ENCODE measurements at regions not wholly inside any gene's neighbourhood (a gene's known extent, or its start where the extent isn't known, plus 50 kb on each side); places are given as distances from the start of the nearest gene placed in this dataset.

GRCh38 chr12:94026596-94026995, 121.8 kb upstream of the PLXNC1 start:
- no peak overlapping the region for H3K4me3 ChIP-seq (ENCODE audit: low read depth, low read length)
- TF ChIP-seq CTCF (IDR thresholded peaks at IDR 0.05; ENCODE audit: low read depth, low read length, missing control alignments) = no peak
- DNase-seq (ENCODE audit: low read depth) = no peak

- H3K4me3 ChIP-seq (ENCODE audit: low read depth, low read length) = no peak overlapping the region
- no peak for DNase-seq (ENCODE audit: low read depth)
- no peak for TF ChIP-seq CTCF (IDR thresholded peaks at IDR 0.05; ENCODE audit: low read depth, low read length, missing control alignments)
These were observed 120.8 kb upstream of the PLXNC1 start for GRCh38 chr12:94027561-94027960.

DNA sequence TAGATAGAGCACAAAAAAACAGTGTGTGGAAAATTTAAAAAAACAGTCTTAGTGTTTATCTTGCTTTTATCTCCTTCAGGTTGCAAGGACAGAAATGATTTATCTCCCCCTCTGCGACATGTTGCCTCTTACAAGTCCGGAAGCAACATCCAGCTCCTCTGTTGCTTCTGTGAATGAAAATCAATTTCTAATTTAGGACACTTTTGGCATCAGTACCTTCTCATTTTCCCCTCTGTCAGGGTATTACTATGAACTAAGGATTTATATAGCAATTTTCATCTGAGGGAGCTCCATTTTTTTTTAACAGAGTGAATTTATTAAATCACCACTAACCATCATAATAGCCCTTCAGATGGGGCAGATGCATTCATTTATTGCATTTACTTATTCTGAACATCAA, 116.6 kb upstream of the PLXNC1 start:
- DNase-seq (ENCODE audit: low read depth) = no peak
- no peak for TF ChIP-seq CTCF (IDR thresholded peaks at IDR 0.05; ENCODE audit: low read depth, low read length, missing control alignments)
- H3K4me3 ChIP-seq (ENCODE audit: low read depth, low read length) = no peak overlapping the region

- H3K4me3 ChIP-seq (ENCODE audit: low read depth, low read length) = no peak overlapping the region
- TF ChIP-seq CTCF (IDR thresholded peaks at IDR 0.05; ENCODE audit: low read depth, low read length, missing control alignments) = no peak
- no peak for DNase-seq (ENCODE audit: low read depth)
These were observed 116.0 kb upstream of the PLXNC1 start for GRCh38 chr12:94032368-94032767.

DNA sequence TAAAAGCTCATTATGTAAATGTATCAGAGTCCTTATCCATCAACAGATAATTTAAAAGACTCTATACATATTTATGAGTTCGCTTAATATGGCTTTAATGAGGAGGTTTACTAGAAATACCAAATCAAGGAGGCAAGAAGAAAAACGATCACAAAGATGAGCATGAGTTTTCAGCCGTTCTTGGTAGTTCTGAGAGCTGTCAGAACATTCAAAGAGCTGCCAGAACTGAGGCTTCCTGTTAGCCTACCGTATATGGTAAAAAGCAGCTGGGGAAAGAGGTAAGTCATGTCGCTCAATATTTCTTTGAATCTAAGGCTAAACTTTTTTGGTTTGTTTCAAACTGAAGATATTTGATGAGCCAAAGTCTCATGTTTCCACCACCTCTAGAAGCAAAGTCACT, 115.3 kb upstream of the PLXNC1 start:
- TF ChIP-seq CTCF (IDR thresholded peaks at IDR 0.05; ENCODE audit: low read depth, low read length, missing control alignments) = no peak
- no peak for DNase-seq (ENCODE audit: low read depth)
- no peak overlapping the region for H3K4me3 ChIP-seq (ENCODE audit: low read depth, low read length)

- DNase-seq (ENCODE audit: low read depth) = no peak
- no peak overlapping the region for H3K4me3 ChIP-seq (ENCODE audit: low read depth, low read length)
- TF ChIP-seq CTCF (IDR thresholded peaks at IDR 0.05; ENCODE audit: low read depth, low read length, missing control alignments) = no peak
These were observed 114.6 kb upstream of the PLXNC1 start for GRCh38 chr12:94033784-94034183.

- no peak for DNase-seq (ENCODE audit: low read depth)
- no peak overlapping the region for H3K4me3 ChIP-seq (ENCODE audit: low read depth, low read length)
- TF ChIP-seq CTCF (IDR thresholded peaks at IDR 0.05; ENCODE audit: low read depth, low read length, missing control alignments) = no peak
These were observed 110.9 kb upstream of the PLXNC1 start for GRCh38 chr12:94037444-94037843.

Data from GM12864 (cell line).